GM12874 (cell line): ENCODE measurements at regions not wholly inside any gene's neighbourhood (a gene's known extent, or its start where the extent isn't known, plus 50 kb on each side); places are given as distances from the start of the nearest gene placed in this dataset.

Experiments used
- CTCF ChIP-seq: IDR thresholded peaks from 2 replicates; pipeline ENCODE4 v1.5.1; 2011; ENCODE audit warnings: low read depth, mild to moderate bottlenecking, control low read depth, low read length, moderate library complexity; ENCODE audit not compliant: insufficient read depth

GRCh38 chr14:53501361-53502211 lies 348.5 kb upstream of the DDHD1 start:
- no peak for TF ChIP-seq CTCF

GRCh38 chr14:53500191-53500590 lies 347.1 kb upstream of the DDHD1 start:
- no peak for TF ChIP-seq CTCF

GRCh38 chr14:53496668-53497067 lies 343.5 kb upstream of the DDHD1 start:
- no peak for TF ChIP-seq CTCF

- TF ChIP-seq CTCF = no peak
These were observed 342.8 kb upstream of the DDHD1 start for GRCh38 chr14:53495846-53496343.

GRCh38 chr14:53494587-53494986 lies 341.5 kb upstream of the DDHD1 start:
- TF ChIP-seq CTCF = no peak

GRCh38 chr14:53493860-53494259 lies 340.7 kb upstream of the DDHD1 start:
- TF ChIP-seq CTCF = no peak

GRCh38 chr14:53493320-53493719 lies 340.2 kb upstream of the DDHD1 start:
- no peak for TF ChIP-seq CTCF
